ENCODE measurements at regions not wholly inside any gene's neighbourhood (a gene's known extent, or its start where the extent isn't known, plus 50 kb on each side); places are given as distances from the start of the nearest gene placed in this dataset.

- no peak for TF ChIP-seq CTCF (IDR thresholded peaks at IDR 0.05)
- TF ChIP-seq POLR2A (IDR thresholded peaks at IDR 0.05): no peak
Observed at GRCh38 chr2:64819361-64819760, 165.6 kb upstream of the SERTAD2 start.
